CMK (cell line): ENCODE measurements at regions not wholly inside any gene's neighbourhood (a gene's known extent, or its start where the extent isn't known, plus 50 kb on each side); places are given as distances from the start of the nearest gene placed in this dataset.
"Not testable (repeated sequence)": the region's sequence is repeated elsewhere in the genome, so short reads cannot be mapped to it uniquely, and the experiment has no call there.

Source experiments
- DNase-seq: peaks from one replicate; pipeline ENCODE4 v3.0.0-alpha.2; 2010; ENCODE audit warnings: low read depth

DNA sequence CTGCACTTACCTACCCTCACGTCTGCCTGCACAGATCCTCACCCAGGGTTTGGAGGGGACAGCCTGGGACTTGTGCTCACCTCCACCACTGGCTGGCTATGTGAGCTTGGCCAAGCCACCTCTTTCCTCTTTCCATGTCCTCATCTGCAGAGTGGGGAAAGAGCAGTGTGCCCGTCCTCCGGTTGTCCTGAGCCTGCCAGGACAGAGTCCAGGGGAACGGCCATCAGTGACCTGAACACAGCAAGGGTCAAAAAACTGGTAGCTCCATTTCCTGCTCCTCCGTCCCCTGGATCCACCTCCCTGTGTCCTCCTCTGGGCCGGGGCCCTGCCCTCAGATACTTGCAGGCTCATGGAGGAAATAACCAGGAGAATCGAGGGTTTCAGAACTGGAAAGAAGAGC is 187.7 kb downstream of the OLFM1 start:
- DNase-seq: no peak

DNA sequence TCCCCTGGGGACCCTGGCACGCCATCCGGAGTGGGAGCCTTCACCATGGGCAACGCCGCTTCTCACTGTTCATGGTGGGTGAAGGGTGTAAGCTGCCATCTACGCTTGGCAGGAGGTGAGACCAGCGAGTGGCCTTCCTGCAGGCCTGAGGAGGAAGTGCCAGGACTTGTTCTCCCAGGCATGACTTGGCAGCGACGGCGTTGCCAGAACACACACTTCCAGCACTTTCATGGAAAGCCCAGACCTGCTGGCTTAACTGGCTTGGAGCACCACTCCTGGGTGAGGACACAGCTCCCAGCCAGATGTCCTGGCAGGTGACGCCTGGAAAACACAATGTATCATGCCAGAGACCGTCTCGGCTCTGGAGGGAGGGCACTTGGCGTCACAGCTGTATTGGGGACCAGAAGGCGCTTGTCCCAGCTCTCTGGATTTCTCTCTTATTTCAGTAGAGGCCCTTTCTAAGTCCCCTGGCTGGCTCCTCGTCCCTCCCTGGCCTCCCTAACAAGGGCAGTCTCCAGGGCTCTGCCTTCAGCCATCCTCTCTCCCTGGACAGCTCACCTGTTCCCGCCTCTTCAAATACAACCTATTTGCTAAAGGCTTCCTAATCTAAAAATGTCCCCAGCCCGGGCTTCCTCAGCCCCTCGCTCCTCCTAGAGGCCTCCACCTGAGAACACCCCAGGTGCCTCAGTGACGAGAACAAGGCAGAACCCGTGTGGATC is 188.3 kb downstream of the OLFM1 start:
- no peak for DNase-seq

DNA sequence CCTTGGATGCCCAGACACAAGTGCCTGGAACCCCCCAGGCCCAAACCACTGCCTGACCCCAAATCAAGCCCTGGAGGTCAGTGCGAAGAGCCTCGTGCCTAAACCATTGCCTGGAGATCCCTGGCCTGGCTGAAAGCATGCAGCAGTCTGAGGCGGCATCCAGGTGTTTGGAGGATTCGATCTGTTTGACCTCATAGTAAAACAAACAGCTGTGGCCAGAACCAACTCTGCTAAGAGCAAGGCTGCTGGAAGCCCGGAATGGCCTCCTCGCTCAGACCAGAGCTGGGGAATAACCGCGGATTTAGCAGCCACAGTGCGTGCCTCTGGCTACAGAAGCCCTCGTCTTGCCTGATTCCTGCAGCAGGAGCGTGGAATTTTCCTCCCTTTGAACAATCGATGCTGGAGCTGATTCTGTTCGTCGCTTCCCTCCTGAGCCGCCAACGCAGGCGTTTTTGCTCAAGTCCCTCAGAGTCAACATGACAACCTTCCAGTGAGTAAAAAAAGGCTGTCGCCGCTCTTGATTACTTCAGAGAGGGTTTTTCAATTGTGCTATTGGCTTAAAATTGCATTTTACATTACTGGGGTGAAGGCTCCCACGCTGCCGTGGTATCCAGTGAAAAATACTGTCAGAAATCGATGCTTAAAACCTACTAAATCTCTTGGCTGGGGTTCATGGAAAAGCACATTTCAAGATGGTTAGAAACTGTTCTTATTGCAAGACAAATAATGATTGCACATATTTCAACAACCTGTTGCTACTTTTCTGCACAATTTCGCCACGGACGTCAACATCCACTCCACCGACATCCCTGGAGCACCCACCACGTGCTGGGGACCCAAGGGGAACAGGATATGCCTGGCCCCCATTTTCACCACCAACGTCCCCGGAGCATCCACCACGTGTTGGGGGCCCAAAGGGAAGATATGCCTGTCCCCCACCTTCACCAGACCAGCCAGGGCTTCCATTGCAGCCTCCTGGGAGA is 190.0 kb downstream of the OLFM1 start:
- no peak for DNase-seq

DNA sequence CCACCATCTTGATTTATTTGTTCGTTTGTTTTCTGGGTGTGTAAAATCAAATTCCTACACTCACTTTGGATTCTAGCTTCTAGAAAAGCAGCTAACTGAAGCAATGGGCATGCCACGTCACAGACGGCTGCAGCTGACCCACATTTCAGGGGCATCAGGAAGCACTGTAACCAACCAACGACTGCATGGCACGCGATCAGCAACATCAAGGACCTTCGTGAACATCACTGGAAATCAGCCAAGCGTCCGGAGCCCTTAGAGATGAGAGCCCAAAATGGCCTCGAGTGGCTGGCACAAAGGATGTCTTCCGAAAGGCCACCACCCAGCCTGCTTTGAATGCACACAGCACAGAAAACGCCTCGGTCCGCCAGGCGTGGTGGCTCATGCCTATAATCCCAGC is 191.1 kb downstream of the OLFM1 start:
- DNase-seq: no peak

DNA sequence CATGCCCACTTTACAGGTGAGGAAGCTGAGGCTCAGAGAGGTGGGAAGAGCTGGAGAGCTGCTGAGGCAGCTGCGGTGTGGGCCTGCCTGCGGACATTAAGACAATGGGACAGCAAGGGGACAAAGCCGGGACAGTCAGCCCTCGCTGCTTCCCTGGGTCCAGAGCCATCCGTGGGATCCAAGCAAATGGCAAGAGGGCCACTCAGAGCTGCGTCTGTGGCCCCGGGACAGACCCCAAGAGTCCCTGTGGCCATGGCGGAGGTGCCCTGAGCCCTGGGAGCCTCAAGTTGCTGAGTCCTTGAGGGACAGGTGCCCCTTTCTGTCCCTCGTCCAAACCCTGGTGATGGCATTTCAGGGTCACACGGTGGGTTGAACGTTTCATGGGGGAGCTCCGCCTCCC is 191.9 kb downstream of the OLFM1 start:
- DNase-seq: no peak

DNA sequence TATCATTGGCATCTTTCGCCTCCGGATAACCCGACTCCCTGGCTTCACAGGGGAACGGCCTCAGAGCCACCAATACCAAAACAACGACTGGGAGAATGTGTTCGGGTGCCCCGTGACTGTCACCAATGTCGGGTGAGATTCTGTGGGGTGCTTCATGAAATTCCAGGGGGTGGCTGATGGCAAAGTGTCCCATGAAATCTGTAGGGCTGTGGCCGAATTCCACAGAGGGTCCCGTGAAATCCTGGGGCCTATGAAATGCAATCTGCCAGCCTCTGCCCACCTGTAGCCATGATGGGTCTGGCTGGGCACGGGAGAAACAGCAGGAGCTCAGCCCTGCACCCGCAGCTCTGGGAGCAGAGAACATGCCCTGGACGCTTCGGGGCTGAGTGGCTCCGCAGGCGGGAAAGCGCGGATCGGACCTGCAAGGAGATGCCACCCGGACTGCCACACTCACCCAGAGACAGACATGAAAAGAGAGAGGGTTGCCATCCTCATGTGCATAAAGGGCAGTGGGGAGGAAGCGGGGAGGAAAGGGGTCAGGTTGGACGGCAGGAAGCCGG is 192.4 kb downstream of the OLFM1 start:
- no peak for DNase-seq

DNA sequence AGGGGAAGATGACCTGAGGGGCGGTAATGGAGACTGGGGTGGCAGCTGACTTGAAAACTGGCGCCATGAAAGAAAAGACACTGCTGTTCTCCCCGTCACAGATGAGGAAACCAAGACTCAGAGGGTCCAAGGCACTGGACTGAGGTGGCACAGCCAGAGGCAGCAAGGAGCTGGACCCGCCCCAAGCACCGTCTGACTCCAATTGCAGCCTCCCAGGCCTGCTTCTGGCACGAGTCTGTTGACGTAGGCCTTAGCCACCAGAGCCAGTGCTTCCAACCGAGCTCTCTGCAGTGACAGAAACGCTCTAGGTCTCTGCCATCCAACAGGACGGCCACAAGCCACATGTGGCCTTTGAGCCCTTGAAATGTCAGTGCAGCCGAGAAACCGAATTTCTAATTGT is 193.2 kb downstream of the OLFM1 start:
- no peak for DNase-seq

DNA sequence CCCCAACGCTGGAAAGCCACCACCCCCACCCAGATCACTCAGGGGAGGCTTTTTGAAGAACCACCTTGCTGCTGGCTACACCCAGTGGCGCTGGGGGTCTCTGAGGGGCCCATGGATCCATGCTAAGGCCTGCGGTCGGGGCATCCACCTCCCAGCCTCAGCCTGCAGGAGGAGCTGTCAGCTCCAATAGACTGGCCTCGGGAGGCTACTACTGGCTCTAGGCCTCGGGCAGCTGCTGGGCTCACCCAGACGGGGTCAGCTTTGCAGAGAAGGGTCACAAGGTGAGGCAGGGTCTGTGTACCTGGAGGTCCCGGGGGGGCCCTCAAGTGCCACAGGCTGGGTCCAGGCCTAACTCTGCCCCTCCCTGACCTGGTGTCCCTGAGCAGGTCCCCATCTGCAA is 193.7 kb downstream of the OLFM1 start:
- DNase-seq: no peak

DNA sequence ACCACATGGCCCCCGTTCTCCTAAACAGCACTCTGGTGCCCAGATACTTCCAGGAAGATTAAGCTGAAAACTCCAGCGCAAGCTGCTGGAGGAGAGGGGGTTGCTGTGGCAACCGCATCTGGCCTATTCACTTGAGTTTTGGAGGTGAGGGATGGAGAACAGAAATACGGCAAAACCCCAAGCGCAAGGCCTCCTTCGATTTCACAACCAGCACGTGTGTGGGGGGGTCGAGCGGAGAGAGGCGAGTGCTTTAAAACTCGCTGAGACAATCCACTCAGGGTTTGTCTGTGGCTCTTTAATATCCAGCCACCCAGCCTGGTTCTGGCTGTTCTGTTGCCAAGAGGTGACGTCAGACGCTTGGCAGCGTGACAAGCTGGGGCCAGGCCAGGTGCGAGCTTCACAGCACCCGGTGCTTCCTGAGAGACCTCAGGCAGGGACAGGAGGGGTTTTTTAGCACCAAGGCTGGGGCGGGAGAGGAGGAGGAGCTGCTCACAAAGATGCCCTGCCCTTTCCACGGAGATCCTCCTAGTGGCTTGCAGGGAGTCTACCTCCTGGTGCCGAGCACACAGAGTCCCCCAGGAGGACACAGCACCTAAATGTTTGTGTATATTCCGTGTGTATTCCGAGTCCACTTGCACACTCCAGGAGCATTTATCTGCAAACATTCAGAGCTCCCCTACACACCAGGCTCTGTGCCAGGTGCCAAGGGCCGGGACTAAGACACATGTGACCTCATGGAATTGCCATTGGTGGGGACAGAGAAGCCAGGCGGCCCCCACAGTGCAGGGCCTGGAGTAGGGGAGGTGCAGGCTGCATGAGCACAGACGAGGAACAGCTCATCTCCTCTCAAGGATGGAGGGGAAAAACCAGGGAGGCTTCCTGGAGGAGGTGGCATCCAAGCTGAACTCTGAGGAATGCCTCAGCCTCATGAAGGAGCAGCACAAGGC is 194.6 kb downstream of the OLFM1 start:
- DNase-seq: no peak

DNA sequence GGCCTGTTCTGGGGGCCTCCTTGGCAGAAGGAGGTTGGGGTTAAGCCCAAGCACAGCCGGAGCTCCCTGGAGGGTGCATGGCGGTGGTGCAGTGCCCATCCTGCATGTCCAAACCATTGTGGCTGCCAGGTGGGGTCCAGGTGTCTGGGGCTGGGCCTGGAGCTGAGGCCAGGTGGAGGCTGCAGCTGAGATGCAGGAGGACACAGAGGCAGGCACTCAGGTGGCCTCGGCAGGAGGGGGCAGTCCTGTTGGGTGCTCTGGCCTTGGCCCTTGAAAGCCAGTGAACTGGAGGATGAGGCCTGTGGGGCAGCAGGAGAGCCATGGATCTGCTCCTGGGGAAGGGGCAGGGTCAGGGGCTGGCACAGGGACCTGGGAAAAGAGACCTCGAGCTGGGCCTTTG is 195.3 kb downstream of the OLFM1 start:
- no peak for DNase-seq

DNA sequence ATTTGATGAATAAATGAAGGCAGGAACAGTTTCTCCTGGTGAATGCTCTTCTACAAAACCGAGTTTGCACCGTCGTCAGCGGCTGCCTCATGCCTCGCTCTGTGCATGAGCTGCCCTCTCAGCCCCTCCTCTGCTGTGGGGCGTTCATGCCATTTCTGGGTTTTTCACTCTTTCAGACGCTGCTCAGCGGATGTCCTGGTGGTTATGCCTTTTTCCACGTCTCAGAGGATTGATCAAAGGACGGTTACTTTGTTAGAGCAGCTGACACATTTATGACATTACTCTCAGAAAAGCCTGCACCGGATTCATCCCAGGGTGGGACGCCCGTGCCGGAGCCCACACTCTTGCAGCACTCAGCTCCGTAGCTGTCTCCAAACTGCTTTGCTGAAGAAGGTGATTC is 195.9 kb upstream of the PPP1R26 start:
- no peak for DNase-seq

DNA sequence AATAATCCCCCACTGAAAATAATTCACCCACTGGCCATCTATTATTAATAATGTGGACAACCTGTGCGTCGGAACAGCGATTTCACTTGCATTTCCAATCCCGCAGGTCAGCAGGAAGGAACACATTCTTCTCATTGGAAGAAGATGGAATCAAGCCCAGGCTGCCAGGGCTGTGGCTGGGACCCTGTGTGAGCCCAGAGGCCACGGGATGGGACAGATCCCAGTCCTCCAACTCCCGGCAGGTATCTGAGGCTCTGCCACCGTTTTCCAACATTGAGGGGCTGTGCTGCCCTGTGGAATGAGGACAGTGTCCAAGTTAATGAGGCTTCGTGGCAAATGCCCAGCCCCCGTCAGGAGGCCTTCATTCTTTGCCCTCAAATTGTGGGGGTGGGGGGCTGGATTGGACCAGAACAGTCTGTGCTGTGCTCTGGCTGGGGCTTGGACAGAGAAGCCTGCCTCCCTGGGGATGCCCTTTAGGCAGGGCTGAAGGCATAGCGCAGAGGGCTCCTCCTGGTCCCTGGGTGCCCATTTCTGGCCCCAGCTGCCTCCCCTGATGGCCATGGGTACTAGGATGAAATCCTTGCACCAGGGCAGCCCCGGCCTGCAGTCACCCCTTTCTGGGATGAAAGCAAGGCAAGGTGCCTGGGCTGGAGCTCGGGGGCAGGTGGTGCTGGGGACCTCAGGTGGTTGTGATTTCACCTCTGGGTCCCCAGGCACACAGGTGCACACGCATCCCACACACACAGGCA is 195.0 kb upstream of the PPP1R26 start:
- no peak for DNase-seq

DNA sequence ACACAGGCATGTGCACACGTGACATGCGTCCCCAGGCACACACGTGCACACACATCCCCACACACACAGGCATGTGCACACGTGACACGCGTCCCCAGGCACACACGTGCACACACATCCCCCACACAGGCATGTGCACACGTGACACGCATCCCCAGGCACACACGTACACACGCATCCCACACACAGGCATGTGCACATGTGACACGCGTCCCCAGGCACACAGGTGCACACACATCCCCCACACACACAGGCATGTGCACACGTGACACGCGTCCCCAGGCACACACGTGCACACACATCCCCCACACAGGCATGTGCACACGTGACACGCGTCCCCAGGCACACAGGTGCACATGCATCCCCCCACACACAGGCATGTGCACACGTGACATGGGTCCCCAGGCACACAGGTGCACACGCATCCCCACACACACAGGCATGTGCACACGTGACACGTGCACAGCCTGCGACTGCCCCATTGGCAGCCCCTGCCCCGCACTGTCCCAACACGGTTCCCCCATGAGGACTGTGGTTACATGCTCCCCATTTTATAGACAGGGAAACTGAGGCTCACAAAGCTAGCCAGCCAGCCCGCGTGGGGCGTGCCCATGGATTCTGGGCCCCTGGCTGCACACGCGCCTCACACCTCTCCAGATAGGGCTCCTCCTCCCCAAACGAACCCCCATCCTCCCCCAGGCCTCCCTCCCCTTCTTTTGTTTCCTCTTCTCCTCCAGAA is 193.2 kb upstream of the PPP1R26 start:
- DNase-seq: not testable (repeated sequence)

DNA sequence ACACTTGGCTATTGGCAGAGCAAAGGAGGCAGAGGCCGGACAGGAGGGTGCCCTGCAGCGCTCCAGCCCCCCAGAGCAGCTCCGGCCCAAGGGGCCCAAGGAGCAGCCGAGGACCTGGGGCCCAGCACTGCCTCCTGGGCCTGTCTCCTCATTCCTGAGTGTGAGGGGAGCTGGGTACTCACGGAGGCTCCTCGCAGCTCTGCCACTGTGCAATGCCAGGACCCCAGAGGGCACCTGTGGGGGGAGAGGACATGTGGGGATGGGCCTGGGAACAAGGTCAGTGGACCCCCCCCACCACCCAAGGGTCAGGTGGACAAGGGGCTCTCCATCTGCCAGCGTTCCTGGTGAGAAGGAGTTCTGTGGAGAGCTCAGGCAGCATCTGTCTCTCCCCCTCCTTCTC is 192.6 kb upstream of the PPP1R26 start:
- no peak for DNase-seq

DNA sequence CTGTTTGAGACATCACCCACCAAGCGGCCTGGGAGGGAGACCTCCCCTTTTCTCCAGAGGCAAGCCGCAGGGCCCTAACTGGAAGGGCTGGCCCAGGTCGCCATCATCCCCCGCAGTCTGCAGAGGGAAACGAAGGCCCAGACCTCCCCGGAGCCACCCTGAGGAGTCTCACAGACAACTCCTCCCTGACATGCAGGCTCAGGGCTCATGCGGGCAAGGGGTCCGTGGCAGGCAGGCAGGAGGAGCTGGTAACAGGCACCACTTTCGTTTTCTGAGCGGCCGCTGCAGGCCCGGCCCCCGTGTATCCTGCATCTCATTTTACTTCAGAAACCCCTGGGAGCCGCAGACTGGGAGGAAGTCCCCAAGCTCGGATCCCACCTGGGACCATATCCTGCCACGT is 192.0 kb upstream of the PPP1R26 start:
- no peak for DNase-seq

DNA sequence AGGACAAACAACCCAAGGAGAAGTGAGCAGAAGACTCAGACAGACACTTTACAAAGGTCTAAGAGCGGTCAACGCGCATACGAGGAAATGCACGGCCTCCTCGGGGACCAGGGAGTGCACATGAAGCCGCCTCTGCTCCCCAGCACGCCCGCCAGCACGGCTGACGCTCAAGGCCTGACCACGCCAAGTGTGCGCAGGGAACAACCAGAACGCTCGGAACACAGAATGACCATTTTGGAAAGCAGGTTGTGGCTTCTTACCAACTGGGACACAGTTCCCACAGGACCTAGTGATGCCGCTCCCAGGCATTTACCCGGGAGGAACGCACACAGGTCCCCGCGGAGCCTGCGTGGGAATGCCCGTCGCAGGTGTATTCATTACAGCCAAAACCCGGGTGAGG is 191.5 kb upstream of the PPP1R26 start:
- no peak for DNase-seq

DNA sequence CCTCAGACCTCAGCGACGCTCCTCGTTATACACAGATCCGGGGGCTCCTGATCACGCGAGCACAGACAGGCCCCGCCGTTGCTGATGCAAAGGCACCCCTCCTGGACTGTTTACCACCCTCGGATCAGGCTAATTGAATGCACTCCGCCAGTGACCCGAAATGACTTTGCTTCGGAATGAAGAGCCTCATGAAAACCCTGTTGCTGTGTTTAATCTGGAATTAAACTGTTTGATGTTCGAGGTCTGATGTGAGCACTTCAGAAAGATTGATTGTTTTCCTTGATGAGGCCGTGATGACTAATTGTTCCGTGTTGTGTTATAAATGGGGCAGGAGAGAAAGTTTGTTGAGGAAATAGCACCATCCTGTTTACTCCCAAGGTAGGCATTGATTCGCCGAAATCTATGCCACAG is 190.5 kb upstream of the PPP1R26 start:
- DNase-seq: no peak

DNA sequence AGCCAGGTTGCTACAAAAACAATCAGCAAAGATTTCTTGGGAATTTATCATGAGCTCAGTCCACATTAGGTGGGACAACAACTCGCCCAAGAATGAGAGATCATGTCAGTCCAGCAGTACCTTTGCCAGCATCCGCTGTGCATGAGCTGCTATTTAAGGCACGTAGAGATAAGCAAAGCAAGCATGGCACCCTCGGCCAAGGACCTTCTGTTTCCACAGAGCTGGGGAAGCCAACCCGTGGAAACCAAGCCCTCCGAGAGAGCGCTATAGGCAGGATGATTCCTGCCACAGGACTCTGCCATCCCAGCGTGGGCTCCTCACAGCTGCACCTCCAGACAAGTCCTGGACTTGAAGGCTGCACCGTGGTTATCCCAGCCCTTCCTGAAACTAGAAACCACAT is 189.5 kb upstream of the PPP1R26 start:
- no peak for DNase-seq

DNA sequence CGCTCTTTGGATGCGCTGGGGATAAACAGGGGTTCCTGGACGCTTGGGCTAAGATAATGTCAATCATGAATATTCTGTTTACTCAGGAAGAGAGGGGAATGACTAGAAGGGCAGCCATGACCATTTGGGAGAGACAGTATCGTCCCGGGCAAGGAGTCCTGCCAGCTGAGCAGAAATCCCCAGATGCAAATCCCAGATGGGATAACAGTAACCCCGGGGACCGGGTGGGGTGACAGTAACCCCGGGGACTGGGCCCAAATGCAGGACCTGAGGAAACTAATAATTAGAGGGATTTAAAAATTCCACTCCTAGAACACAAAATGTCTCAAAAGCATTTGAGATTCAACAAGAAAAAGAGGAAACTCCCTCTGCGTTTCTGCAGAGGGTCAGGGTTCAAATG is 189.0 kb upstream of the PPP1R26 start:
- no peak for DNase-seq

DNA sequence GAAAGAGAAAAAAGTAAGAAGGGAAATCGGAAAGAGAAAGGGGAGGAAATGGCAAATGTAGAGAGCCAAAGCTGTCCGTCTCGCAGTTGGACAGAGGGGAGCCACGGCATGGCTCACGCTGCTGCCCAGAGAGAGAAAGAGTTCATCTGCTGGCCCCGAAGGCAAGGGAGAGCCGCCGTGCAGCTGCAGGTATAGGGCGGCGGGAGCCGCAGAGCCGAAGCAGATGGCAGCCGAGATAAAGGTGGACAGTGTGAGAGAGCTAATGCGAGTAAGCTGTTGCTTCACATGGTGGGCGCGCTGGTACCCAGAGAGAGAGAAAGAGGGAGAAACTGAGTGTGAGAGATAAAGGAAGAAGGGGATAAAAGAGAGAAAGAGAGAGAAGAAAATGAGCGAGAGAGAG is 188.4 kb upstream of the PPP1R26 start:
- no peak for DNase-seq

DNA sequence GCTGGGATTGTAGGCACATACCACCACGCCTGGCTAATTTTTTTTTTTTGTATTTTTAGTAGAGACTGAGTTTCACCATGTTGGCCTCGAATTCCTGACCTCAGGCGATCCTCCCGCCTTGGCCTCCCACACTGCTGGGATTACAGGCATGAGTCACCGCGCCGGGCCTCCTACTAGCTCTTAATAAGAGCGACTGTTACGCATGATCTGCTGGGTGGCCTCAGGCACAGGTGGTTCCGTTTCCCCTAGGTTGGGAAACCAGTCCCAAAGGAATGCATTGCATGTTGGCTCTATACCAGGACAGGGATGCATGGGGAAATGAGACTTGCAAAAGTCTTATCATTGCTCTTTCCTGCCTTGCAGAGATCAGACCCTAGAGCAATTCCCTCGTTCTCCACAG is 184.7 kb upstream of the PPP1R26 start:
- no peak for DNase-seq
